ENCODE measurements at regions not wholly inside any gene's neighbourhood (a gene's known extent, or its start where the extent isn't known, plus 50 kb on each side); places are given as distances from the start of the nearest gene placed in this dataset.

DNA sequence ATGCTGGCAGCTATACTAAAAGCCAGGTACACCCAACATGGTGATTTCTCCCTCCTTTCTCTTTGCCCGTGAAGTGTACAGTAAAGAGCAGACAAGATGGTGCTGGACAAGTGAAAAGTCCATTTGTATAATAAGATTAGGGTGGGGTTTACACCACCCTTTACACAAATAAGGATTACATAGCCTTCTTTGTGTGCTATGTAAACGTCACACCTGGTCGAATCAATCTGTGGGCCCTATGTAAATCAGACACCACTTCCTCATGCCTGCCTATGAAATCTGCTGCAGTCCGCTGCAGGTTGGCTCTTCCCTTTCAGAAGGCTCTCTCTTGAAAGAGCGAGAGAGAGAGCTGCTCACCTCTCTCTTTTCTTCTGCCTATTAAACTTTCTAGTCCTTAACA is 1054.3 kb upstream of the SLC39A10 start (continued):
- TF ChIP-seq ZNF761 (CRISPR knock-in tag; conservative IDR thresholded peaks at IDR 0.05) (no peak), PAF1 (CRISPR knock-in tag; IDR thresholded peaks at IDR 0.05) (no peak)

DNA sequence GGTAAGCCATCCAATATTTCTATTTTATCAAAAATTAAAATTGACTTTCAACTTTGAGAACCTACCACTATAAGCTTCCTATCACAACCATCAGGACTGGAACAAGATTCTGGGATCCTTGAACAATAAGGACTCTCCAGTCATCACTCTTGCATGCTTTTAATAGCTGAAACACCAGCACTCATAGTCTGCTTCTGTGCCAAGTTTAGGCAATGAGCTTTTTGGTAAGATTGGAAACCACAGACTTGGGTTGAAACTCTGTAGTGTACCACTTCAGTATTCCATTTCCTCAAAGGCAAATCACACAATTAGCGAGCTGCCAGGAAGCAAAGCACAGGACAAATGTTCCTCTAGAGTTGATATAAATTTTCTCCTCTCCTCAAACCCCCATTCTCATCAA is 1065.8 kb upstream of the SLC39A10 start:
- CTCF ChIA-PET (ENCODE audit: low intra/inter-chr PET ratio, low total read pairs), result no interaction called here

DNA sequence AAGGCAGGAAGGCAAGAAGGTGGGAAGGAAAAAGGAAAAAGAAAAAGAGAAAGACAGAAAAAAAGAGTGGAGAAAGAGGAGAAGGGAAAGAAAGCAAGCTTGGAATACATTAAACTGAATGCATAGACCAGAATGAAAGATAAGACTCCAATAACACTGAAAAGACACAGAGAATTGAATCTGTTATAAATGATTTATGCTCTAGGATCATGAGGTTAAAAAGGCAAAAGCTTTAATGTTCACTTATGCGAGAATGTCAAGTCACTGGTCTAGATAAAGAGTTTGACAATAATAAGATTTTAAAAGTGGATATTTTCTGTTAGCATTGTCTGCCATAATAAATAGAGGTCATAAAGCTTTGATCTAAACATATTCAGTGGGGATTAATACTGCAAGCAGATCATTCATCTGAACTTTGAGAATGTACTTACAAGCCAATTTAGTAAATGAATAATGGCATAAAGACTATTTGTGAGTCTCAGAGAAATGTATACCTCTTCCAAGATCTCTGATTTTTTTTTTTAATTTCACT is 1069.2 kb upstream of the SLC39A10 start:
- no peak for DNase-seq (ENCODE audit: low spot score)
- FAIRE-seq, result no peak
- in situ Hi-C loops (cut with HindIII; ENCODE audit: extremely low pct_ligation_motif_present, low pct_unique_long_range_greater_than_20kb), result no loop called here
- Histone ChIP-seq H3K4me2 (ENCODE audit: low read depth, low read length) (no peak overlapping the region), H2AFZ (ENCODE audit: low read length) (no peak overlapping the region), H3K36me3 (replicated peaks in 1 of 2; ENCODE audit: control insufficient read depth in 1 of 2, insufficient read depth in 2 of 2, low read length in 2 of 2) (no peaks in the 10 kb centered on the region), H3K27me3 (ENCODE audit: control insufficient read depth in 1 of 2, insufficient read depth in 2 of 2, low read length in 2 of 2) (no peaks in the 10 kb centered on the region), H3K4me3 (replicated peaks in 1 of 3; ENCODE audit: insufficient read depth in 1 of 3, low read depth in 2 of 3, low read length in 3 of 3) (no peak overlapping the region), H3K4me1 (ENCODE audit: insufficient read depth, low read length) (no peaks in the 10 kb centered on the region), H3K9ac (ENCODE audit: insufficient read depth, low read depth, low read length) (no peak overlapping the region), H3K27ac (ENCODE audit: extremely low read length, insufficient read depth, low read length) (no peak overlapping the region), H3K79me2 (ENCODE audit: insufficient read depth, low read length) (no peaks in the 10 kb centered on the region), H4K20me1 (ENCODE audit: insufficient read depth, low read length) (no peaks in the 10 kb centered on the region), H3K9me3 (ENCODE audit: low read length) (no peaks in the 10 kb centered on the region)
- ChIA-PET POLR2A (no interaction called here), CTCF (ENCODE audit: low intra/inter-chr PET ratio, low total read pairs) (no interaction called here)
- intact Hi-C loops (cut with micrococcal nuclease; ENCODE audit: unreplicated experiment), result no loop called here
- BruUV-seq (replicated peaks), result no TSS peak
- 3% methylated on average over 1 of the region's 1 CpG for WGBS (ENCODE audit: low lambda C conversion rate)
- ATAC-seq, result no peak
- TF ChIP-seq SRY (CRISPR knock-in tag; IDR thresholded peaks at IDR 0.05) (no peak), FOXP1 (IDR thresholded peaks at IDR 0.05) (no peak), FOXP1 (CRISPR knock-in tag; IDR thresholded peaks at IDR 0.05) (no peak), FOXJ3 (CRISPR knock-in tag; IDR thresholded peaks at IDR 0.05; ENCODE audit: borderline replicate concordance) (no peak), NFKBIZ (CRISPR knock-in tag; IDR thresholded peaks at IDR 0.05) (no peak), KLF15 (CRISPR knock-in tag; IDR thresholded peaks at IDR 0.05; ENCODE audit: borderline replicate concordance) (no peak), KLF6 (CRISPR knock-in tag; IDR thresholded peaks at IDR 0.05) (no peak)
- TF ChIP-seq, protein P1, sequence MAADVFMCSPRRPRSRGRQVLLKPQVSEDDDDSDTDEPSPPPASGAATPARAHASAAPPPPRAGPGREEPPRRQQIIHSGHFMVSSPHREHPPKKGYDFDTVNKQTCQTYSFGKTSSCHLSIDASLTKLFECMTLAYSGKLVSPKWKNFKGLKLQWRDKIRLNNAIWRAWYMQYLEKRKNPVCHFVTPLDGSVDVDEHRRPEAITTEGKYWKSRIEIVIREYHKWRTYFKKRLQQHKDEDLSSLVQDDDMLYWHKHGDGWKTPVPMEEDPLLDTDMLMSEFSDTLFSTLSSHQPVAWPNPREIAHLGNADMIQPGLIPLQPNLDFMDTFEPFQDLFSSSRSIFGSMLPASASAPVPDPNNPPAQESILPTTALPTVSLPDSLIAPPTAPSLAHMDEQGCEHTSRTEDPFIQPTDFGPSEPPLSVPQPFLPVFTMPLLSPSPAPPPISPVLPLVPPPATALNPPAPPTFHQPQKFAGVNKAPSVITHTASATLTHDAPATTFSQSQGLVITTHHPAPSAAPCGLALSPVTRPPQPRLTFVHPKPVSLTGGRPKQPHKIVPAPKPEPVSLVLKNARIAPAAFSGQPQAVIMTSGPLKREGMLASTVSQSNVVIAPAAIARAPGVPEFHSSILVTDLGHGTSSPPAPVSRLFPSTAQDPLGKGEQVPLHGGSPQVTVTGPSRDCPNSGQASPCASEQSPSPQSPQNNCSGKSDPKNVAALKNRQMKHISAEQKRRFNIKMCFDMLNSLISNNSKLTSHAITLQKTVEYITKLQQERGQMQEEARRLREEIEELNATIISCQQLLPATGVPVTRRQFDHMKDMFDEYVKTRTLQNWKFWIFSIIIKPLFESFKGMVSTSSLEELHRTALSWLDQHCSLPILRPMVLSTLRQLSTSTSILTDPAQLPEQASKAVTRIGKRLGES (CRISPR knock-in tag; IDR thresholded peaks at IDR 0.05; ENCODE audit: borderline replicate concordance), result no peak
- TF ChIP-seq, protein P2, sequence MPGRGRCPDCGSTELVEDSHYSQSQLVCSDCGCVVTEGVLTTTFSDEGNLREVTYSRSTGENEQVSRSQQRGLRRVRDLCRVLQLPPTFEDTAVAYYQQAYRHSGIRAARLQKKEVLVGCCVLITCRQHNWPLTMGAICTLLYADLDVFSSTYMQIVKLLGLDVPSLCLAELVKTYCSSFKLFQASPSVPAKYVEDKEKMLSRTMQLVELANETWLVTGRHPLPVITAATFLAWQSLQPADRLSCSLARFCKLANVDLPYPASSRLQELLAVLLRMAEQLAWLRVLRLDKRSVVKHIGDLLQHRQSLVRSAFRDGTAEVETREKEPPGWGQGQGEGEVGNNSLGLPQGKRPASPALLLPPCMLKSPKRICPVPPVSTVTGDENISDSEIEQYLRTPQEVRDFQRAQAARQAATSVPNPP (CRISPR knock-in tag; IDR thresholded peaks at IDR 0.05), result no peak

More for the DNA sequence above, 1065.8 kb upstream of the SLC39A10 start:
- Histone ChIP-seq H3K79me2 (ENCODE audit: insufficient read depth, low read length) (no peaks in the 10 kb centered on the region), H3K4me3 (replicated peaks in 1 of 3; ENCODE audit: insufficient read depth in 1 of 3, low read depth in 2 of 3, low read length in 3 of 3) (no peak overlapping the region), H3K9ac (ENCODE audit: insufficient read depth, low read depth, low read length) (no peak overlapping the region), H3K27ac (ENCODE audit: extremely low read length, insufficient read depth, low read length) (no peak overlapping the region), H3K4me1 (ENCODE audit: insufficient read depth, low read length) (no peaks in the 10 kb centered on the region), H3K27me3 (ENCODE audit: control insufficient read depth in 1 of 2, insufficient read depth in 2 of 2, low read length in 2 of 2) (no peaks in the 10 kb centered on the region), H2AFZ (ENCODE audit: low read length) (no peak overlapping the region), H3K4me2 (ENCODE audit: low read depth, low read length) (no peak overlapping the region), H4K20me1 (ENCODE audit: insufficient read depth, low read length) (no peaks in the 10 kb centered on the region), H3K36me3 (replicated peaks in 1 of 2; ENCODE audit: control insufficient read depth in 1 of 2, insufficient read depth in 2 of 2, low read length in 2 of 2) (no peaks in the 10 kb centered on the region), H3K9me3 (ENCODE audit: low read length) (no peaks in the 10 kb centered on the region)
- POLR2A ChIA-PET, result no interaction called here
- DNase-seq (ENCODE audit: low spot score) (no peak), ATAC-seq (no peak), FAIRE-seq (no peak)
- in situ Hi-C loops (cut with HindIII; ENCODE audit: extremely low pct_ligation_motif_present, low pct_unique_long_range_greater_than_20kb) (no loop called here), intact Hi-C loops (cut with micrococcal nuclease; ENCODE audit: unreplicated experiment) (no loop called here)
- no TSS peak for BruUV-seq (replicated peaks)
- TF ChIP-seq ZNF564 (CRISPR knock-in tag; IDR thresholded peaks at IDR 0.05) (no peak), KLF16 (CRISPR knock-in tag; IDR thresholded peaks at IDR 0.05) (no peak), ZMYM3 (CRISPR knock-in tag; IDR thresholded peaks at IDR 0.05) (no peak), PHF8 (CRISPR knock-in tag; IDR thresholded peaks at IDR 0.05) (no peak), ZSCAN29 (CRISPR knock-in tag; conservative IDR thresholded peaks at IDR 0.05) (no peak)
- TF ChIP-seq, protein P3, sequence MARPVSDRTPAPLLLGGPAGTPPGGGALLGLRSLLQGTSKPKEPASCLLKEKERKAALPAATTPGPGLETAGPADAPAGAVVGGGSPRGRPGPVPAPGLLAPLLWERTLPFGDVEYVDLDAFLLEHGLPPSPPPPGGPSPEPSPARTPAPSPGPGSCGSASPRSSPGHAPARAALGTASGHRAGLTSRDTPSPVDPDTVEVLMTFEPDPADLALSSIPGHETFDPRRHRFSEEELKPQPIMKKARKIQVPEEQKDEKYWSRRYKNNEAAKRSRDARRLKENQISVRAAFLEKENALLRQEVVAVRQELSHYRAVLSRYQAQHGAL (CRISPR knock-in tag; IDR thresholded peaks at IDR 0.05; ENCODE audit: not compliant biosample characterization), result no peak
- 5% methylated on average over 1 of the region's 1 CpG for WGBS (ENCODE audit: low lambda C conversion rate)
